Endothelial cell of umbilical vein (primary cell): ENCODE measurements at regions not wholly inside any gene's neighbourhood (a gene's known extent, or its start where the extent isn't known, plus 50 kb on each side); places are given as distances from the start of the nearest gene placed in this dataset.
"Not testable (repeated sequence)": the region's sequence is repeated elsewhere in the genome, so short reads cannot be mapped to it uniquely, and the experiment has no call there.

Experiments used
- BruUV-seq: library from RNA; stranded (reverse); fragments of 400-500 nt; replicated peaks from 2 replicates; lab custom pipeline; 2021; lab: Mats Ljungman, UMichigan
- CTCF ChIA-PET: fragments of 300-600, 350-600 bp; sonication (Branson Sonifier 250); formaldehyde crosslinking; loops from one replicate; lab custom pipeline; 2021; ENCODE audit warnings: antibody characterized with exemption, inconsistent platforms; lab: Charles Lee
- POLR2A ChIA-PET: fragments of 300-600, 350-600 bp; sonication (Branson Sonifier 250); formaldehyde crosslinking; loops from one replicate; lab custom pipeline; 2021; ENCODE audit warnings: antibody characterized with exemption, inconsistent platforms; lab: Charles Lee
- DNase-seq: peaks from one replicate; pipeline ENCODE4 v3.0.0-alpha.2; 2011; ENCODE audit warnings: low read depth, low spot score
- FAIRE-seq: peaks from 2 replicates; lab custom pipeline; 2011; peaks lifted over from hg19 to GRCh38; lab: Jason Lieb, UNC
- H2AFZ ChIP-seq: 2 replicates; pipeline ENCODE4 v1.6.0; 2012; ENCODE audit warnings: low read depth, low read length, control low read depth, inconsistent platforms
- H3K27ac ChIP-seq: 2 replicates; pipeline ENCODE4 v1.5.1; 2011; ENCODE audit warnings: low read depth, mild to moderate bottlenecking, control low read depth, low read length, moderate library complexity; ENCODE audit not compliant: insufficient read depth
- H3K27me3 ChIP-seq, 2 experiments: 2 replicates each; pipeline versions ENCODE4 v1.6.0 to v1.6.1; 2011; ENCODE audit warnings: low read length in 2 of 2, mixed read lengths in 1 of 2; ENCODE audit not compliant: control insufficient read depth in 2 of 2, insufficient read depth in 2 of 2
- H3K36me3 ChIP-seq, 2 experiments: 2 replicates in 1 of 2; 3 replicates in 1 of 2; pipeline ENCODE4 v1.5.1; 2011; ENCODE audit warnings: low read length in 2 of 2, mild to moderate bottlenecking in 1 of 2, moderate library complexity in 1 of 2; ENCODE audit not compliant: control insufficient read depth in 2 of 2, insufficient read depth in 2 of 2; ENCODE audit errors: extremely low read depth in 1 of 2
- H3K4me1 ChIP-seq: 3 replicates; pipeline ENCODE4 v1.5.1; 2011; ENCODE audit warnings: mild to moderate bottlenecking, low read length; ENCODE audit not compliant: control insufficient read depth, insufficient read depth; ENCODE audit errors: extremely low read depth
- H3K4me2 ChIP-seq: 2 replicates; pipeline ENCODE4 v1.6.1; 2011; ENCODE audit warnings: low read length, control low read depth, mixed read lengths; ENCODE audit not compliant: insufficient read depth
- H3K4me3 ChIP-seq, 3 experiments: fragments of 200-600 bp in 1 of 3; sonication (generic), shearing (Covaris generic) in 1 of 3; replicated peaks in 1 of 3; 2 replicates each; pipeline ENCODE4 v1.5.1; 2011 to 2016; ENCODE audit warnings: control low read depth in 3 of 3, low read length in 3 of 3, mild to moderate bottlenecking in 2 of 3, inconsistent platforms in 1 of 3, low read depth in 1 of 3, moderate library complexity in 1 of 3; ENCODE audit not compliant: insufficient read depth in 1 of 3
- H3K79me2 ChIP-seq: 2 replicates; pipeline ENCODE4 v1.6.0; 2012; ENCODE audit warnings: low read length, inconsistent platforms; ENCODE audit not compliant: control insufficient read depth, insufficient read depth
- H3K9ac ChIP-seq: replicated peaks from 2 replicates; pipeline ENCODE3; 2011; ENCODE audit warnings: low read length, control low read depth; ENCODE audit not compliant: insufficient read depth; ENCODE audit errors: extremely low read depth
- H3K9me1 ChIP-seq: replicated peaks from 3 replicates; pipeline ENCODE4 v1.6.0; 2011; ENCODE audit warnings: mild to moderate bottlenecking, low read length; ENCODE audit not compliant: control insufficient read depth, insufficient read depth; ENCODE audit errors: extremely low read depth
- H3K9me3 ChIP-seq: replicated peaks from 2 replicates; pipeline ENCODE4 v1.5.1; 2012; ENCODE audit warnings: low read length, inconsistent platforms; ENCODE audit not compliant: control insufficient read depth, insufficient read depth
- H4K20me1 ChIP-seq: replicated peaks from 2 replicates; pipeline ENCODE3; 2011; ENCODE audit warnings: mild to moderate bottlenecking, low read length; ENCODE audit not compliant: control insufficient read depth, insufficient read depth; ENCODE audit errors: extremely low read depth
- dilution Hi-C: fragments of 300-500 bp; cut with MboI; formaldehyde crosslinking; loops from one replicate; pipeline ENCODE4 v1.15.0; 2019; ENCODE audit warnings: low sequenced_read_pairs; ENCODE audit not compliant: extremely low pct_ligation_motif_present
- intact Hi-C: fragments of 100-400 bp; cut with micrococcal nuclease; formaldehyde crosslinking; loops from one replicate; pipeline ENCODE4 v1.10.0; 2022

GRCh38 chr1:211890091-211890995 lies 59.8 kb upstream of the LPGAT1 start:
- H3K79me2 ChIP-seq, DNase-seq, H3K4me1 ChIP-seq, H3K4me3 ChIP-seq, BruUV-seq, H4K20me1 ChIP-seq, H3K9ac ChIP-seq, dilution Hi-C loops, FAIRE-seq, H3K9me3 ChIP-seq, H2AFZ ChIP-seq, H3K36me3 ChIP-seq, intact Hi-C loops, H3K4me2 ChIP-seq, H3K27ac ChIP-seq, H3K27me3 ChIP-seq, H3K9me1 ChIP-seq: not testable (repeated sequence)
- CTCF ChIA-PET = interaction anchor here (1.0 kb wide), 1 partner anchor 11 kb away, joined by 4 read pairs; no protein-coding TSS in a partner anchor
- POLR2A ChIA-PET = interaction anchor here (0.6 kb wide), 1 partner anchor 34 kb away, joined by 4 read pairs; no protein-coding TSS in a partner anchor

DNA sequence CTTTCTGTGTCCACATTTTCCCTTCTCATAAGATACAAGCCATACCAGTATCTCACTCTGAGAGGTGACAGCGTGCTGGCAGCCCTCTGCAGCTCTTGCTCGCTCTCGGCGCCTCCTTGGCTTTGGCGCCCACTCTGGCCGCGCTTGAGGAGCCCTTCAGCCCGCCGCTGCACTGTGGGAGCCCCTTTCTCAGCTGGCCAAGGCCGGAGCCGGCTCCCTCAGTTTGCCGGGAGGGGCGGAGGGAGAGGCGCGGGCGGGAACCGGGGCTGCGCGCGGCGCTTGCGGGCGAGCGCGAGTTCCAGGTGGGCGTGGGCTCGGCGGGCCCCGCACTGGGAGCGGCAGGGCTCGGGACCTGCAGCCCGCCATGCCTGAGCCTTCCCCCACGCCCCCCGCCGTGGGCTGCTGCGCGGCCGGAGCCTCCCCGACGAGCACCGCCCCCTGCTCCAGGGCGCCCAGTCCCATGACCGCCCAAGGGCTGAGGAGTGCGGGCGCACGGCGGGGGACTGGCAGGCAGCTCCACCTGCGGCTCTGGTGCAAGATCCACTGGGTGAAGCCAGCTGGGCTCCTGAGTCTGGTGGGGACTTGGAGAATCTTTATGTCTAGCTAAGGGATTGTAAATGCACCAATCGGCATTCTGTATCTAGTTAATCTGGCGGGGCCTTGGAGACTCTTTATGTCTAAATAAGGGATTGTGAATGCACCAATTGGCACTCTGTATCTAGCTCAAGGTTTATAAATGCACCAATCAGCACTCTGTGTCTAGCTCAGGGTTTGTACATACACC lies 58.9 kb upstream of the LPGAT1 start:
- H3K79me2 ChIP-seq, H3K4me1 ChIP-seq, BruUV-seq, H3K4me2 ChIP-seq, H3K4me3 ChIP-seq, H3K27me3 ChIP-seq, DNase-seq, dilution Hi-C loops, H2AFZ ChIP-seq, H3K9me3 ChIP-seq, H4K20me1 ChIP-seq, H3K36me3 ChIP-seq, FAIRE-seq, H3K9ac ChIP-seq, H3K9me1 ChIP-seq, H3K27ac ChIP-seq: not testable (repeated sequence)
- intact Hi-C loops = loop anchor here (1.0 kb wide), 1 partner anchor 30 kb away; no protein-coding TSS in a partner anchor
- ChIA-PET POLR2A (interaction anchor here (0.6 kb wide), 1 partner anchor 34 kb away, joined by 4 read pairs; no protein-coding TSS in a partner anchor), CTCF (interaction anchor here (1.0 kb wide), 1 partner anchor 11 kb away, joined by 4 read pairs; no protein-coding TSS in a partner anchor)
